ENCODE measurements at regions not wholly inside any gene's neighbourhood (a gene's known extent, or its start where the extent isn't known, plus 50 kb on each side); places are given as distances from the start of the nearest gene placed in this dataset.

DNA sequence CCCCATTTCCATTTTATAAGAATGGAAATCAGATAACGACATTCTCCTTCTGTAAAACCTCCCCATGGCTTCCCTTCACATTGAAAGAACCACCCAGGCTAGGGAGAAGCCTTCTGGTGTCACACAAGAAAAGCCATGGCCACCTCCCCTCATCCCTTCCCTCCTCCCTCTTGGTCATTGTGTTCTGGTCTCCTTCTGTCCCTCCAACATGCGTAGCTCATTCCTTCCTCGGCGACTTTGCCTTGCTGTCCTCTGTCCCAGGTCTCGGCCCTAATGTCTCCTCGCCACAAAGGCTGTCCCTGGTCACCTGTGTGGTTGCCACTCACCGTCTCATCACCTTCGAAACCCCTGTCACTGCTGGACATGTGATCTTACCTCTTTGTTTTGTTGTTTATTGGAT is 193.9 kb downstream of the BCAS1 start:
- no peak for TF ChIP-seq CTCF (IDR thresholded peaks at IDR 0.05)
- TF ChIP-seq POLR2A (IDR thresholded peaks at IDR 0.05; ENCODE audit: low read depth) = no peak
